ENCODE measurements at regions not wholly inside any gene's neighbourhood (a gene's known extent, or its start where the extent isn't known, plus 50 kb on each side); places are given as distances from the start of the nearest gene placed in this dataset.
"Not testable (repeated sequence)": the region's sequence is repeated elsewhere in the genome, so short reads cannot be mapped to it uniquely, and the experiment has no call there.

GRCh38 chr3:125681146-125681545 is 85.8 kb upstream of the OSBPL11 start (continued):
- TF ChIP-seq ZNF532 (CRISPR knock-in tag; IDR thresholded peaks at IDR 0.05; ENCODE audit: borderline replicate concordance): no peak
- TF ChIP-seq ZNF121 (CRISPR knock-in tag; IDR thresholded peaks at IDR 0.05): no peak
- no peak for TF ChIP-seq ZNF512 (CRISPR knock-in tag; IDR thresholded peaks at IDR 0.05; ENCODE audit: borderline replicate concordance)
- no peak for TF ChIP-seq CREB1 (CRISPR knock-in tag; IDR thresholded peaks at IDR 0.05)
- TF ChIP-seq ERG (CRISPR knock-in tag; IDR thresholded peaks at IDR 0.05): no peak
- no peak for TF ChIP-seq SOX15 (CRISPR knock-in tag; IDR thresholded peaks at IDR 0.05)
- TF ChIP-seq, protein P1, sequence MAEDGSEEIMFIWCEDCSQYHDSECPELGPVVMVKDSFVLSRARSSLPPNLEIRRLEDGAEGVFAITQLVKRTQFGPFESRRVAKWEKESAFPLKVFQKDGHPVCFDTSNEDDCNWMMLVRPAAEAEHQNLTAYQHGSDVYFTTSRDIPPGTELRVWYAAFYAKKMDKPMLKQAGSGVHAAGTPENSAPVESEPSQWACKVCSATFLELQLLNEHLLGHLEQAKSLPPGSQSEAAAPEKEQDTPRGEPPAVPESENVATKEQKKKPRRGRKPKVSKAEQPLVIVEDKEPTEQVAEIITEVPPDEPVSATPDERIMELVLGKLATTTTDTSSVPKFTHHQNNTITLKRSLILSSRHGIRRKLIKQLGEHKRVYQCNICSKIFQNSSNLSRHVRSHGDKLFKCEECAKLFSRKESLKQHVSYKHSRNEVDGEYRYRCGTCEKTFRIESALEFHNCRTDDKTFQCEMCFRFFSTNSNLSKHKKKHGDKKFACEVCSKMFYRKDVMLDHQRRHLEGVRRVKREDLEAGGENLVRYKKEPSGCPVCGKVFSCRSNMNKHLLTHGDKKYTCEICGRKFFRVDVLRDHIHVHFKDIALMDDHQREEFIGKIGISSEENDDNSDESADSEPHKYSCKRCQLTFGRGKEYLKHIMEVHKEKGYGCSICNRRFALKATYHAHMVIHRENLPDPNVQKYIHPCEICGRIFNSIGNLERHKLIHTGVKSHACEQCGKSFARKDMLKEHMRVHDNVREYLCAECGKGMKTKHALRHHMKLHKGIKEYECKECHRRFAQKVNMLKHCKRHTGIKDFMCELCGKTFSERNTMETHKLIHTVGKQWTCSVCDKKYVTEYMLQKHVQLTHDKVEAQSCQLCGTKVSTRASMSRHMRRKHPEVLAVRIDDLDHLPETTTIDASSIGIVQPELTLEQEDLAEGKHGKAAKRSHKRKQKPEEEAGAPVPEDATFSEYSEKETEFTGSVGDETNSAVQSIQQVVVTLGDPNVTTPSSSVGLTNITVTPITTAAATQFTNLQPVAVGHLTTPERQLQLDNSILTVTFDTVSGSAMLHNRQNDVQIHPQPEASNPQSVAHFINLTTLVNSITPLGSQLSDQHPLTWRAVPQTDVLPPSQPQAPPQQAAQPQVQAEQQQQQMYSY (CRISPR knock-in tag; IDR thresholded peaks at IDR 0.05): no peak

GRCh38 chr3:125681906-125682305 is 86.6 kb upstream of the OSBPL11 start:
- H3K36me3 Mint-ChIP-seq; H3K9me3 Mint-ChIP-seq; H3K27ac Mint-ChIP-seq; DNase-seq (ENCODE audit: low spot score); ATAC-seq; H3K4me3 Mint-ChIP-seq; H3K4me1 Mint-ChIP-seq; CTCF ChIA-PET; POLR2A ChIA-PET; H3K27me3 Mint-ChIP-seq (ENCODE audit: low read depth): not testable (repeated sequence)

DNA sequence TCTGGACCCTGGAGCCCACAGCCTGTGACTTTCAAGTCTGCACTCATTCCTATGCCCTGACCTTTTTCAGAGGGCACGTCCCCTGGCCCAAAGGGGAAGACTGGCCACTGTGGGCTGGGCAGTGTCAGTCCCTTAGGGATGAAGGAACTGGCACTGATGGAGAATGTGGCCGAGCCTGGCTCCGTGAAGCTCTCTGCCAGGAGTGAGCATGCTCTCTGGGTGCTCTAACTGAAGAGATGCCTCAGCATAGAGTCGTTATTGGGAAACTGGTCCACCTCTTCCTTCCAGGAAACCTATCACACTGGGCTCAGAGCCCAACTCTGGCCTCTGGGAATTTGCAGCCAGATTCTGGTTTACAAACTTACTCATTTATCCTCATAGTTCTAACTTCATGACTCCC is 87.3 kb upstream of the OSBPL11 start:
- H3K9me3 Mint-ChIP-seq; H3K36me3 Mint-ChIP-seq; ATAC-seq; H3K27ac Mint-ChIP-seq; DNase-seq (ENCODE audit: low spot score); H3K4me3 Mint-ChIP-seq; H3K4me1 Mint-ChIP-seq; POLR2A ChIA-PET; CTCF ChIA-PET; H3K27me3 Mint-ChIP-seq (ENCODE audit: low read depth): not testable (repeated sequence)

GRCh38 chr3:125683067-125683829 is 88.0 kb upstream of the OSBPL11 start:
- Mint-ChIP-seq H3K27me3 (ENCODE audit: low read depth) (no peaks in the 10 kb centered on the region; the same call in 1 of the 2 replicates), H3K4me1 (no peaks in the 10 kb centered on the region), H3K27ac (no peak overlapping the region), H3K4me3 (no peak overlapping the region), H3K36me3 (no peaks in the 10 kb centered on the region), H3K9me3 (peaks cover 5% of the 10 kb centered on the region)
- CTCF ChIA-PET: interaction anchor here (1.1 kb wide), 1 partner anchor 59 kb away, joined by 6 read pairs; no protein-coding TSS in a partner anchor
- no peak for DNase-seq (ENCODE audit: low spot score)
- POLR2A ChIA-PET: no interaction called here
- ATAC-seq: no peak
- TF ChIP-seq, protein P2, sequence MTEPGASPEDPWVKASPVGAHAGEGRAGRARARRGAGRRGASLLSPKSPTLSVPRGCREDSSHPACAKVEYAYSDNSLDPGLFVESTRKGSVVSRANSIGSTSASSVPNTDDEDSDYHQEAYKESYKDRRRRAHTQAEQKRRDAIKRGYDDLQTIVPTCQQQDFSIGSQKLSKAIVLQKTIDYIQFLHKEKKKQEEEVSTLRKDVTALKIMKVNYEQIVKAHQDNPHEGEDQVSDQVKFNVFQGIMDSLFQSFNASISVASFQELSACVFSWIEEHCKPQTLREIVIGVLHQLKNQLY (CRISPR knock-in tag; IDR thresholded peaks at IDR 0.05): no peak
- TF ChIP-seq ZNF671 (CRISPR knock-in tag; IDR thresholded peaks at IDR 0.05): no peak
- TF ChIP-seq, protein P3, sequence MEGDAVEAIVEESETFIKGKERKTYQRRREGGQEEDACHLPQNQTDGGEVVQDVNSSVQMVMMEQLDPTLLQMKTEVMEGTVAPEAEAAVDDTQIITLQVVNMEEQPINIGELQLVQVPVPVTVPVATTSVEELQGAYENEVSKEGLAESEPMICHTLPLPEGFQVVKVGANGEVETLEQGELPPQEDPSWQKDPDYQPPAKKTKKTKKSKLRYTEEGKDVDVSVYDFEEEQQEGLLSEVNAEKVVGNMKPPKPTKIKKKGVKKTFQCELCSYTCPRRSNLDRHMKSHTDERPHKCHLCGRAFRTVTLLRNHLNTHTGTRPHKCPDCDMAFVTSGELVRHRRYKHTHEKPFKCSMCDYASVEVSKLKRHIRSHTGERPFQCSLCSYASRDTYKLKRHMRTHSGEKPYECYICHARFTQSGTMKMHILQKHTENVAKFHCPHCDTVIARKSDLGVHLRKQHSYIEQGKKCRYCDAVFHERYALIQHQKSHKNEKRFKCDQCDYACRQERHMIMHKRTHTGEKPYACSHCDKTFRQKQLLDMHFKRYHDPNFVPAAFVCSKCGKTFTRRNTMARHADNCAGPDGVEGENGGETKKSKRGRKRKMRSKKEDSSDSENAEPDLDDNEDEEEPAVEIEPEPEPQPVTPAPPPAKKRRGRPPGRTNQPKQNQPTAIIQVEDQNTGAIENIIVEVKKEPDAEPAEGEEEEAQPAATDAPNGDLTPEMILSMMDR (IDR thresholded peaks at IDR 0.05): no peak
